ENCODE measurements at regions not wholly inside any gene's neighbourhood (a gene's known extent, or its start where the extent isn't known, plus 50 kb on each side); places are given as distances from the start of the nearest gene placed in this dataset.

- TF ChIP-seq GATA3 (IDR thresholded peaks at IDR 0.05; ENCODE audit: low read depth, low read length) (no peak), GATA2 (IDR thresholded peaks at IDR 0.05; ENCODE audit: low read depth, low read length) (no peak)
These were observed 447.7 kb downstream of the PDZRN4 start for GRCh38 chr12:41635626-41636364.

GRCh38 chr12:41634091-41634490 is 446.0 kb downstream of the PDZRN4 start:
- TF ChIP-seq GATA2 (IDR thresholded peaks at IDR 0.05; ENCODE audit: low read depth, low read length) (no peak), GATA3 (IDR thresholded peaks at IDR 0.05; ENCODE audit: low read depth, low read length) (no peak)

GRCh38 chr12:41629611-41630010 is 441.5 kb downstream of the PDZRN4 start:
- TF ChIP-seq GATA3 (IDR thresholded peaks at IDR 0.05; ENCODE audit: low read depth, low read length) (no peak), GATA2 (IDR thresholded peaks at IDR 0.05; ENCODE audit: low read depth, low read length) (no peak)

GRCh38 chr12:41627476-41627875 is 439.4 kb downstream of the PDZRN4 start:
- TF ChIP-seq GATA2 (IDR thresholded peaks at IDR 0.05; ENCODE audit: low read depth, low read length): no peak
- no peak for TF ChIP-seq GATA3 (IDR thresholded peaks at IDR 0.05; ENCODE audit: low read depth, low read length)

- no peak for TF ChIP-seq GATA3 (IDR thresholded peaks at IDR 0.05; ENCODE audit: low read depth, low read length)
- no peak for TF ChIP-seq GATA2 (IDR thresholded peaks at IDR 0.05; ENCODE audit: low read depth, low read length)
These were observed 436.5 kb downstream of the PDZRN4 start for GRCh38 chr12:41624571-41624970.
